GM18861 (cell line): ENCODE measurements at regions not wholly inside any gene's neighbourhood (a gene's known extent, or its start where the extent isn't known, plus 50 kb on each side); places are given as distances from the start of the nearest gene placed in this dataset.

ENCODE experiments used
- ATAC-seq: cut with Tn5 transposase; IDR thresholded peaks from one replicate; pipeline ENCODE4 v1.9.1; 2021; ENCODE audit not compliant: unreplicated experiment

GRCh38 chr7:131624536-131624935 lies 68.1 kb upstream of the PODXL start:
- no peak for ATAC-seq

- no peak for ATAC-seq
Observed at GRCh38 chr7:131623154-131623553, 66.7 kb upstream of the PODXL start.

GRCh38 chr7:131621652-131622051 lies 65.2 kb upstream of the PODXL start:
- ATAC-seq = no peak

GRCh38 chr7:131620673-131621609 lies 64.5 kb upstream of the PODXL start:
- ATAC-seq = no peak

GRCh38 chr7:131619336-131620305 lies 63.2 kb upstream of the PODXL start:
- ATAC-seq = no peak

- ATAC-seq = no peak
Observed at GRCh38 chr7:131618391-131618790, 62.0 kb upstream of the PODXL start.

GRCh38 chr7:131616487-131617200 lies 60.2 kb upstream of the PODXL start:
- ATAC-seq = no peak

- ATAC-seq = no peak
Observed at GRCh38 chr7:131613909-131614308, 57.5 kb upstream of the PODXL start.

- no peak for ATAC-seq
Observed at GRCh38 chr7:131610007-131610406, 53.6 kb upstream of the PODXL start.

- no peak for ATAC-seq
Observed at GRCh38 chr7:131608116-131608500, 51.7 kb upstream of the PODXL start.

GRCh38 chr7:131607291-131608115 lies 51.1 kb upstream of the PODXL start:
- ATAC-seq = no peak

- ATAC-seq = no peak
Observed at GRCh38 chr7:131606346-131607290, 50.2 kb upstream of the PODXL start.
